Pons (tissue), 1 donor: ENCODE measurements at regions not wholly inside any gene's neighbourhood (a gene's known extent, or its start where the extent isn't known, plus 50 kb on each side); places are given as distances from the start of the nearest gene placed in this dataset.
"Not testable (repeated sequence)": the region's sequence is repeated elsewhere in the genome, so short reads cannot be mapped to it uniquely, and the experiment has no call there.

Experiments used
- DNase-seq: peaks from one replicate; pipeline ENCODE4 v3.0.0-alpha.2; 2016; ENCODE audit warnings: low spot score

DNA sequence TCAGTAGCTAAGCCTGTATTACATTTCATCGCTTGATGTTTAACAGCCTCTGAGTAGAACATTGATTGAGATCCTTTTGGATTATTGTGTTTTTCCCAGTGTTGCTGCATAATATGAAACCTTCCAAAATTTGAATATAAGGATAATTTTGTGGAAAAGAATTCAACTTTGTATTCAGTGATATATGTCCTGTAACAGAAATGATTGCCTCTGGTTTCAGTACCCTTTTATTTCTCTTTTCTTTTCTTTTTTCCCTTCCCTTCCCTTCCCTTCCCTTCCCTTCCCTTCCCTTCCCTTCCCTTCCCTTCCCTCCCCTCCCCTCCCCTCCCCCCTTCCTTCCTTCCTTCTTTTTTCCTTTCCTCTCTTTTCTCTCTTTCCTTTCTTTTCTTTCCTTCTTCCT is 74.6 kb downstream of the UTRN start:
- DNase-seq, result no peak

DNA sequence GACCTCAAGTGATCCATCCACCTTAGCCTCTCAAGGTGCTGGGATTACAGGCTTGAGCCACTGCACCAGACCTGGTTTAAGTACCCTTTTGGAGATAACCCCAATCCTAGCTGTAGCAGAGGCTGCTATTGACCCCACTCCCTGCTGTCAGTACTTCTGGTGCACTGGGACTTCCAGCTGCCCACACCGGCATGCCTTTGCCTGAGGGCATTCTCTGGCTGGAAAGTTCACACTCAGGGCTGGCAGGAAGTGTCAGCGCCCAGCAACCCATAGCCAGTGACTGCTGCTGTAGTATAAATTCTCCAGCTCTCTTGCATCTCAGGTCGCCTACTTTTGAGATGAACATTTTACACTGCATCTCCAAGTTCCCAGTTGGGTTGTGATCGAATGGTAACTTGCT is 75.3 kb downstream of the UTRN start:
- DNase-seq, result no peak

DNA sequence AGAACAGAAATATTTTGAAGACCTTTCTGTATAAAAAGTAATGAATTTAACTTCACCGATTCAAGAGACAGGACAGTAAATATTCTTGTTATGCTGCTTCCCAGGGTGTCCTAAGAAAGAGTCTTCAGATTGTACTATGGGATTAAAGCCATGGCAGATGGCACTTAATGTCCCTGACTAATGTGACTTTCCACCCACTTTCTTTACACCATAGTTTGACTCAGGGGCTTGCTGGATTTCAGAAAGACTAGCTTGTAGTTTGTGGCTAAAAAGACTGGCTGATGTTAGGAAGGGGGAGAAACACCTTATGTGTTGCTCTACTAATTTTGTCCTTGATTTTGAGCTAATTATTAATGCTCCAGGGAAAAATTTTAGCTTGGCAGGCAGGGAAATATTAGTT is 75.9 kb downstream of the UTRN start:
- DNase-seq, result no peak

DNA sequence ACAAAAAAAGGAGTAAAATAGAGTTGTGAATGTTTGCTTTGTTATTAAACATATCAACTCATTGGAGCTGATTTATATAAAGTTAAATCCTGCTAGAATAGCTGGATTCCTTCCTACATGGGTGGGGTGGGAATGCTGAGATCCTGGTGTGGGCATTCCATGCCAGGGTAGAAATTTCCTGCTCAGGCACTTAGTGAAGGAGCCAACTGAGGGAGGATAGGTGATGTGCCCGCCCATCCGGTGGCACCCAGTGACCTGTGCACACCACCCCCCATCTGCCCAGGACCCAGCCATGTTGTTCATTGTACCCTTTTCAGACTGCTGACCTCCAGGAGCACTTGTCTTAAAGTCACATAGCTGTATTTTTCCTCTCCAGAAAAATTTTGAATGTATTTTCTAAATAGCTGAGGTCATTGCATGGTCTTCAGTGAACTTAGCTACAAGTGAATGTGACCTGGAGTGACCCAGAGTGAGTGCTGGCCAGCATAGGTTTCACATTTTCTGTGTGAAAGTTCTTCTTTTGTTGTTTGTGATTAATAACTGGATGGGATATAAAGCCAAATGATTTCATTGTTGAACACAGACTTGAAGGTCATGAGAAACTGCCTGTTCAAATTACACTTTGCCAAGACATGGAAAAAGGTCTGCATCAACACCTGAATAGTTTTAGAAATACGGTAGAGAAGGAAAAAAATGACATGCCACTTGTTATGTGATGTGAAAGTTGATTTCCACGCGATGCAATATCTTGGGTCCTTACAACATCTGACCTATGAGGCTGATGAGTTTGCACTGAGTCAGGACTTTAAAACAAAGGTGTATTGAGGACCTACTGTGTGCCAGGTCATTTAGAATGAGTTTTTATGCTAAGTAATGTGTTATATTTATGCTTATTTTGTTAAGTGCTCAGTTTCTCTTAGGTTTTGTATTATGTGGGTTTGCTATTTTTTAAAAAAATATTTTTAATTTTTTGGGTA is 77.2 kb downstream of the UTRN start:
- DNase-seq, result no peak

DNA sequence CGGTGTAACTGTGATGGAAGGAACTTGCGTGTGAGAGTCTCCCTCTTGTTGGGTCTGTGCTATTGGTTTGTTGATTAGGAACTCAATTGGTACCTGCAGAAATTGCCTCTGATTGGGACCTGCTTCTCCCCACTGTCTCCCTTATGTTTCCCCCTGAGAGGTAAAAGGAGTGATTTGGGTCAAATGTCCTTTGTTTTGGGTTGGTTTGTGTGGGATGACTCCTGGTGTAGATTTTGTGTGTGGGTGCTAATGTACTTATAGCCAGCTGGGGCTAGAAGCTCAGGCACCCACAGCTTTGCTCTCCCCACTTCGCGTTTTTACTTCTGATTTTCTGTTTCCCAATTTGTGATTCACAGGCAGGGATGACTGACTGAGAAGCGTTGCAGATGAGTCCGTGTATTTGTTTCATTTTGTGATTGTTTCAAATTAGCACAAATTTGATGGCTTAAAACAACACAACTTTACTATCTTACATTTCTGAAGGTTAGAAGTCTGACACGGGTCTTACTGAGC is 79.1 kb downstream of the UTRN start:
- DNase-seq, result no peak

GRCh38 chr6:144364782-144365181 is 79.6 kb downstream of the UTRN start:
- no peak for DNase-seq

- no peak for DNase-seq
Observed at GRCh38 chr6:144365271-144365670, 80.1 kb downstream of the UTRN start.

DNA sequence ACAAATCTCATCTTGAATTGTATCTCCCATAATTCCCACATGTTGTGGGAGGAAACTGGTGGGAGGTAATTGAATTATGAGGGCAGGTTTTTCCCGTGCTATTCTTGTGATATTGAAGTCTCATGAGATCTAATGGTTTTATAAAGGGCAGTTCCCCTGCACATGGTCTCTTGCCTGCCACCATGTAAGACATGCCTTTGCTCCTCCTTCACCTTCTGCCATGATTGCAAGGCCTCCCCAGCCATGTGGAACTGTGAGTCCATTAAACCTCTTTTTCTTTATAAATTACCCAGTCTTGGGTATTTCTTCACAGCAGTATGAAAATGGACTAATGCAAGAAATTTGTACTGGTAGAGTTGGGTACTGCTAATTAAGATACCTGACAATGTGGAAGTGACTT is 84.6 kb downstream of the UTRN start:
- not testable (repeated sequence) for DNase-seq

GRCh38 chr6:144372116-144372515 is 87.0 kb downstream of the UTRN start:
- DNase-seq, result no peak

DNA sequence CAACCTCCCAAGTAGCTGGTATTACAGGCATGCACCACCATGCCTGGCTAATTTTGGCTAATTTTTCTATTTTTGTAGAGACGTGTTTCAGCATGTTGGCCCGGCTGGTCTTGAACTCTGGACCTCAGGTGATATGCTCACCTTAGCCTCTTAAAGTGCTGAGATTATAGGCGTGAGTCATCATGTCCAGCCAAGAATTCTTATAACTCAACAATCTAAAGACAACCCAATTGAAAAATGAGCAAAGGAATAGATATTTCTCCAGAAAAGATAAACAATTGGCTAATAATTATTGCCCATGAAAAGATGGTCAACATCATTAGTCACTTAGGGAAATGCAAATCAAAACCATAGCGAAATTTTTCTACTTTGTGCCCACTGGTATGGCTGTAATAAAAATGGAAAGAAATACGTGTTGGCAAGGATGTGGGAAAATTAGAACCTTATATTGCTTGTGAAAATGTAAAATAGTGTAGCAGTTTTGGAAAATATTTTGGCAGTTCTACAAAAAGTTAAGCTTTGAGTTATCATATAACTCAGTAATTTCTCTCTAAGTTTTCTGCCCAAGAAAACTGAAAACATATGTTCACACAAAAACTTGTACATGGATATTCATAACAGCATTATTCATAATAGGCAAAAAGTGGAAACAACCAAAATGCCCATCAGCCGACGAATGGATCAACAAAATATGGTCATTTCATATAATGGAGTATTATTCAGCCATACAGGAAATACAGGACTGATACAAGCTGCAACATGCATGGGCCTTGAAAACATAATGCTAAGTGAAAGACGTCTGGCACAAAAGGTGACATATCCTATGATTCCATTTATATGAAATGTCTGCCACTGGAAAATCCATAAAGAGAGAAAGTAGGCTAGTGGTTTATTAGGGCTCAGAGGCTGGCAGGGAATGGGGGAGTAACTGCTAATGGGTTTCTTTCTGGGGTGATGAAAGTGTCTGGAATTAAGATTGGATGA is 87.8 kb downstream of the UTRN start:
- no peak for DNase-seq

GRCh38 chr6:144374525-144374924 is 89.4 kb downstream of the UTRN start:
- not testable (repeated sequence) for DNase-seq

DNA sequence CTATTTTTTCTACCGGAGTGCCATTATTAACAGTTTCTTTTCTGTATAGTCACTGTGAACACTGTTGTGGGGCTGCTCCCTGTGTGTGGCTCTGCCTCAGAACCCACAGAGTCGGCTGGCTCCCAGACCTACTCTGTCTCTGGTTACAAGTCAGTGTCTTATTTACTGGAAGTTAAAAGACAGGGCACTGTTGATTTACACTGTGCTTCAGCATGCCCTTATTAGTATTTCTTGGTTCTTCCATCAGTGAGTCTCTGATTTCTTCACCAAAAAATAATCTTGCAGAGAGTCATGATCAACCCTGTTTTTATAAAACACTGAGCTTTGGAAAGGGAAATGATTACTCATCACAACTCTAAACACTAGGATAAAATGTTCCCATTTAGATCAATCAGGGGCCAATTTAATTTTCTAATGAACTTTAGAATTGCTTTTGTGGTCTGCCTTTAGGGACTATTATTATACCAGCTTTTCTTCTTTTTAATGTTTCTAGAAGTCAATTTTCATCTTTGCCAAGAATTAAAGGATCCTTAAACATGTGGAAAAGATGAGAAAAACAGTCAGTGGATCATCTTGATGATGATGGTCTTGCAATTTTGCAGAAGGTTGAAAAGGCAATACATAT is 92.6 kb downstream of the UTRN start:
- no peak for DNase-seq

GRCh38 chr6:144378437-144378836 is 93.3 kb downstream of the UTRN start:
- no peak for DNase-seq

GRCh38 chr6:144379356-144379755 is 94.2 kb downstream of the UTRN start:
- DNase-seq, result no peak

GRCh38 chr6:144381499-144381898 is 96.4 kb downstream of the UTRN start:
- not testable (repeated sequence) for DNase-seq

- no peak for DNase-seq
Observed at GRCh38 chr6:144383336-144383735, 98.2 kb downstream of the UTRN start.

DNA sequence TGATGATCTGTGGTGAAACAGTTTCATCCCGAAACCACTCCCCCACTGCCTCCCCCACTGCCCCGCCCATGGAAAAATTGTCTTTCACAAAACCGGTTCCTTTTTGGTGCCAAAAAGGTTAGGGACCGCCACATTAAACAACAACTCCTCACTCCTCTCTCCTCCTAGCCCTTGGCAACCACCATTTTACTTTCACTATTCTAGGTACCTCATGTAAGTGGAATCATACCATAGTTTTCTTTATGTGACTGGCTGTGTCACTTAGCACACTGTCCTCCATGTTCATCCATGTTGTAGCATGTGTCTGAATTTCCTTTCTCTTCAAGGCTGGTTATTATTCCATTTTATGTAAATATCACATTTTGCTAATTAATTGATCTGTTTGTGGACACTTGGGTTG is 99.3 kb downstream of the UTRN start:
- DNase-seq, result no peak

DNA sequence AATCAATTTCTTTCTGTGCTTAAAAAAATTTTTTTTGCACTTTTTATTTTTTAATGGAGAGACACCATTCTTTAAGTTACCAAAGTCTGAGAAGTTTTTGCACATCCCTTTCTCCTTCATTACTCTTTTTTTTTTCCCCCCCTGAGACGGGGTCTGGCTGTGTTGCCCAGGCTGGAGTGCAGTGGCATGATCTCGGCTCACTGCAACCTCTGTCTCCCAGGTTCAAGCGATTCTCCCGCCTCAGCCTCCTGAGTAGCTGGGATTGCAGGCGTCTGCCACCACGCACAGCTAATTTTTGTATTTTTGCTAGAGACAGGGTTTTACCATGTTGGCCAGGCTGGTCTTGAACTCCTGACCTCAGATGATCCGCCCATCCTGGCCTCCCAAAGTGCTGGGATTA is 104.3 kb downstream of the UTRN start:
- not testable (repeated sequence) for DNase-seq

- no peak for DNase-seq
Observed at GRCh38 chr6:144390202-144390601, 105.1 kb downstream of the UTRN start.

DNA sequence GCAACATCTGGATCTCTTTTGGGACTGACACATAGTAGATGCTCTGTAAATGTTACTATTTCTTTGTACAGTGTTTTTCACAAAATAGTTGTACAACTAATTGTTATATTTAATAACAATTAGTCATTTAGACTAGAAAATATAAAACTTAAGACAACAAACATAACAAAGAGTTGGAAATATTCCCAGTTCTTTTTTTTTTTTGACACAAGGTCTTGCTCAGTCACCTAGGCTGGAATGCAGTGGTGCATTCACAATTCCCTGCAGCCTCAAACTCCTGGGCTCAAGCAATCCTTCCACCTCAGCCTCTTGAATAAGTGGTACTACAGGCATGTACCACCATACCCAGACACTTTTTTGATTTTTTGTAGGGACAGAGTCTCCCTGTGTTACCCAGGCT is 105.8 kb downstream of the UTRN start:
- no peak for DNase-seq

DNA sequence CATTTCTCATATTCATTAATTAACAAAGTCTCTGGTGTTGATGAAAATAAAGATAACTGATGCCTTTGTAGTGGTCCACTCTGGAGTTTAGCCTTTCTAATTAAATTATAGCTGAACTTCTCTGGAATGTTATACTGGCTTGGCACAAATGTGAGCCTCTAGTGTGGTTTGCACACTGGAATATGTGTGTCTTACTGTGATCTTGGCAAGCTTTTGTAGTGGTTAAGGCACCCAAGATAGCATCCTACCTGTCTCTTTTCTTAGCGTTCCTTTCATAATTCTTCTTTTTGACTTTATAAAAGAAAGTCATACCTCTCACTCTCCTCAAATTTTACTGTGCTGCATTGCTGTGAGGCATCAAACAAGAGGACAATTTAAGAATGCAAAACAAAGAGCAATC is 107.4 kb downstream of the UTRN start:
- DNase-seq, result no peak

GRCh38 chr6:144394210-144394609 is 109.1 kb downstream of the UTRN start:
- DNase-seq, result no peak
